NCI-H2171 treated with DMSO at 0.1 percent for 48 hours (cell line): ENCODE measurements at regions not wholly inside any gene's neighbourhood (a gene's known extent, or its start where the extent isn't known, plus 50 kb on each side); places are given as distances from the start of the nearest gene placed in this dataset.

Source experiments
- DNase-seq: peaks from one replicate; lab custom pipeline; 2025; lab: John Stamatoyannopoulos, UW

DNA sequence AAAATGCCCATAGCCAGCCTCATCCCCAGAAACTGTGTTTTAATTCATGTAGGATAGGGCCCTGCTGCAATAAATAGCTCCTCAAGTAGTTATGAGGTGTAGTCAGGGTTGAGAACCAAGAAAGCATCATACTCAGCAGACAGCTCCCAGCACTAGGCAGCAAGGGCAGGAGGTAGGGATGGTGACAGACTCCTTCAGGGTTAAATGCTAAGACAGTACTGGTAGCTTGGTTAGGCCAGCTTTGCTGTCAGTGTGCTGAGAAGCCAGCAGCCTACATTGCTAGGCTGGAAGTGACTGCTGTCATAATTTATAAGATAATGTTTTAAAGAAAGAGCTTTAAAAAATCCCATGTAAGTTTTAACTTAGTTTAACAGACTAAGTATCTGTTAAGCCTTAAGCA is 113.9 kb upstream of the IMMP2L start:
- DNase-seq: no peak

DNA sequence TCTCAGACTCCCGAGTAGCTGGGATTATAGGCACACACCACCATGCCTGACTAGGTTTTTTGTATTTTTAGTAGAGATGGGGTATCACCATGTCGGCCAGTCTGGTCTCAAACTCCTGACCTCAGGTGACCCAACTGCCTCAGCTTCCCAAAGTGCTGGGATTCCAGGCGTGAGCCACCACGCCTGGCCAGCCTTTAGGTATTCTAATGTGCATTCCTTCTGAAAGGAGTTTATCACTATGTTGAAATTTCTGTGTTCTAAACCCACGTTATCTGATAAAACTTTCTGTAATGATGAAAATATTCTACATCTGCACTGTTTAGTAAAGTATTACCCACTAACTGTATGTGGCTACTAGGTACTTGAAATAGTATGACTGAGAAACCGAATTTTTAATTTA is 110.6 kb upstream of the IMMP2L start:
- DNase-seq: no peak

DNA sequence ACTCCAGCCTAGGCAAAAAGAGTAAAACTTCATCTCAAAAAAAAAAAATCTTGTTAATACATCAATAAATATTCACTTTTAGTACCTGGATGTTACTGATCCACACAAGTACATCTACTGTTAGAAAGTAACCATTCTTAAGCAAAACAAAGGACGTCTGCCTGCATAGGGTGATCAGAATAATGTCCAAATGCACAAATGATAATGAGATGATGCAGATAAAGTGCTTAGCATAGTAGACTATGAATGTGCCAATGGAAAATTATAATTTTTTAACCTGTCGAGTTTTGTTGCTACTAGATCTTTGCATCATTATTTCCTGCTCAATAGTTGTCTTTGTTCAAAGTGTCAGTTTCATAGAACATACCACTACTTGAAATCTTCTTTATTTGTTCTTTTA is 109.6 kb upstream of the IMMP2L start:
- DNase-seq: no peak

DNA sequence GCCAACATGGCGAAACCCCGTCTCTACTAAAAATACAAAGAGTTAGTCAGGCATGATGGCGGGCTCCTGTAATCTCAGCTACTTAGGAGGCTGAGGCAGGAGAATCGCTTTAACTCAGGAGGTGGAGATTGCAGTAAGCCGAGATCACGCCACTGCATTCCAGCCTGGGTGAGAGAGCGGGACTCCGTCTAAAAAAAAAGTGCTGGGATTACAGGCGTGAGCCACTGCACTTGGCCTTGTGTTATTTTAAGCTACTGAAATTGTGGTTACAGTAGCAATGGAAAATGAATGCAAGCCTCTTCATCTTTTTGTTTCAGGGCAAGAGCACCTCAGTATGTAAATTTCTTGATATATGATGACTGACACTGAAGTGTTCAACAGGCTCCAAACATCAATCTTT is 106.4 kb upstream of the IMMP2L start:
- DNase-seq: no peak

DNA sequence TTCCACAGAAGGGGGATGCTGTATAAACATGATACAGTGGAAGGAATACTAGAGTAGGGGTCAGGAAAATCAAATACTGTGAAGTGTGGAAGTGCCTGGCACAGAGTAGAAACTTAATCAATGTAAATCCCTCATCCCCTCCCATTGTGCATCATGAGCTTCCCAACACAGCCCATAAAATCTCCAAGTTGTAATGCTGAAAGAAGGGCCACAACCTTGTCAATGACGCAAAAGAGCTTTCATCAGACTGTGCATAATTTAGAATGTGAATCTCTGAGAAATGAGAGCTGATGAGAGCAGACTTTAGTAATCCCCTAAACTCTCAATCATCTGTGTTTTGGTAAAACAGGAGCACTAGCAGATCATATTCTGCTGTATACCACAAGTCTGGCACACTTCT is 105.2 kb upstream of the IMMP2L start:
- DNase-seq: no peak

DNA sequence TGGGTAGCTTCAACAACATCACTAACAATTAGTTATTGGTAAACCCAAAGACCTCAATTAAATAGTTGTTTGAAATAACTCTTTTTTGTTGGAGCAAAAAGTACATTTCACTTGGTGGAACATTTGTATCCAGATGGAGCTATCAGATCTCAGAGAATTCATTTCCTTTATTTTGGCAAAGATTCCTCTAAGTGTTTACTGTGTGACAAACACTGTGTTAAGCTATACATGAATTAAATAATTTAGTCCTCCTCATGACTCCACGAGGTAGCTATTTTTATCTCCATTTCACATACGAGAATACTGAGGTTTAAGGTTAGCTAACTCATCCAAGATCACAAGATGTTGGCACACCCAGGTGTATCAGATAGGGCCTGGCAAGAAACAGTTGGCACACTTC is 104.0 kb upstream of the IMMP2L start:
- no peak for DNase-seq

DNA sequence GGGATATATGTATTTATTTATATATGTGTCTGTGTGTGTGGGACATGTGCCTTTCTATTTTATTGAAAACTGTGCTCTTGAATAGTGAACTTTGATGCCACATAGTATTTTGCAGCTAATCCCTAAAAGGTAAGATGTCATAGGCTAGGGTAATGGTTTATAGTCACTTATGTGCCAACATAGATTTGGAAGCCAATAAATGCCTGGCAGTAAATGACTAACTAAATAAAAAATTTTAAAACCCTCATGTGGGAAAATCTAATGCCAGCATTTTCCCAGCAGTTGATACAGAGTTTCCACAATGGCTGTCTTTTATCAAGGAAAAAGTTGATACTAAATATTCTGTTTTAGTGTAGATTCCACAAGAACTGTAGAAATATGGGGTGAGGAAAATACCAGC is 101.5 kb upstream of the IMMP2L start:
- no peak for DNase-seq

DNA sequence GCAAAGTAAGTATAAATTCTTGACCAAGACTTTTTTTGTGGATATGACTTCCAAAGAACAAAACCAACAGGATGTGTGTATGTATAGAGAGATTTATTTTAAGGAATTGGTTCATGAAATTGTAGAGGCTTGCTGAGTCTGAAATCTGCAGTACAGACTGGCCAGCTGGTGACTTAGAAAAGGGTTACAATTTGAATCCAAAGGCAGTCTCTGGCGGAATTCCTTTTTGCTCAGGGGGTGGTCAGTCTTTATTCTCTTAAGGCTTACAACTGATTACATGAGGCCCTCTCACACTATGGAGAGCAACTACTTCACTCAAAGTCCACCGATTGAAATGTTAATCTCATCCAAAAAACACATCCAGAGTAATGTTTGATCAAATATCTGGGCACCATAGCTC is 100.1 kb upstream of the IMMP2L start:
- DNase-seq: no peak

DNA sequence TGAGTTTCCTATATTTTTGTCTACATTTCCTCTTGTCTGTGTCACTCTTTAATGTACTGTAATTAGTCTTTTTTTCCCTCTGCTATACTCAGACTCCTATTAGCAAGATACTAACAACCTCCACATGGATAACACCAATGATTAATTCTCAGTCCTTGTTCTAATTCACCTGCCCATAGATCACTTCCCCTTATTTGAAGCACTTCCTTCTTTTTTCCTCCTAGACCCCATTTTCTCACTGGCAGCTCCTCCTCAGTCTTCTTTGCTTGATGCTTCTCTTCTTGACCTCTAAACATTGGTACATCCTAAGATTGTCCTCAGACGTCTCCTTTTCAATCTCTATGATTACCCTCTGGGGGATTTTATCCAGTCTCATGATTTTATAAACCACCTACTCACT is 98.2 kb upstream of the IMMP2L start:
- no peak for DNase-seq

DNA sequence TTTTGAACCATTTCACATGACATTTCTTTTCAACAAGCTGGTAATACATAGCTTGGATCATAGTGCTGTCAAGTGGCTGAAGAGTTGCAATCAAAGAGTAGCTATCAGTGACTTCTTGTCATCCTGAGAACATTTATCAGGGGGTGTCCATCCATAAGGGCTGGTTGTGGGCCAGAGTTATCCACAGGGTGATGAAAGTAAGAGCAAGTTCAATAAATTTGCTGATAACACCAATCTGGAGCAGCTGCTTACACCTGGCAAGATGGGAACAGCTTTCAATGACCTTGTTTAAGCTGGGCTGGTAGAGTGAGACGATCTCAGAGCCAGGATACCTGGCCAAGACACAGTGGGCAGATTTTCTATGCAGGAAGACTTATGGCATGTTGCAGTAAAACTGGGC is 96.3 kb upstream of the IMMP2L start:
- no peak for DNase-seq

DNA sequence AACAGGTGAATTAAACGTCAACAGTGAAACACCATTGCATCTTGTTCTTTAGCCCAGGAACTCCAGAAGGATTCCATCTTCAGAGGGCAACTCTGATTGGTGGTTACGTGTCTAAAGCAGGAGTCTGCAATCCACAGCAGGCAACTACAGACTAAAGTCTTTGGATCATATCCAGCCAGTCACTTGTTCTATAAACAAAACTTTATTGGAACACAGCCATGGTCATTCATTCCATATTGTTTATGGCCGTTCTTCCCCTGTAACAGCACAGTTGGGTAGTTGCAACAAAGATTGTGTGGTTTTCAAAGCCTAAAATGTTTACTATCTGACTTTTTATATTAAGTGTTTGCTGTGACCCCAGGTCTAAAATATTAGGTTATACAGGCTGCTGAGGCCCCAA is 94.7 kb upstream of the IMMP2L start:
- no peak for DNase-seq

DNA sequence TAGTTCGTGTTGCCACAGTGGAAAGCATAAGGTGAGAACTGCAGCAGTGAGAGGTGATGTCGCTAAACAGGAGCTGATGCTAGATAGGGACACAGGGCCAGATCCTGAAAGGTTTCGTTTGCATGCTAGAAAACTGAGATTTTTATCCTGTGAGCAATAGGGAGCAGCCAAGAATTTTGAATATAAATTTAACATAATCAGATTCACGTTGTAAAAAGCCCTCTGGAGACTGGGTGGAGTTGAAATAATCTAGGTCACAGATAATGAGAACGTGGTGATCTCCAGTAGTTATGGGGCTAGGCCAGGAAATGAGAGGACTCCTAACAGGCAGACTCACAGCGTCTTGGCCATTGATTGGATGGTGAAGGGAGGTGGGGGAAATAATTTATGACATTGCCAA is 92.1 kb upstream of the IMMP2L start:
- no peak for DNase-seq

DNA sequence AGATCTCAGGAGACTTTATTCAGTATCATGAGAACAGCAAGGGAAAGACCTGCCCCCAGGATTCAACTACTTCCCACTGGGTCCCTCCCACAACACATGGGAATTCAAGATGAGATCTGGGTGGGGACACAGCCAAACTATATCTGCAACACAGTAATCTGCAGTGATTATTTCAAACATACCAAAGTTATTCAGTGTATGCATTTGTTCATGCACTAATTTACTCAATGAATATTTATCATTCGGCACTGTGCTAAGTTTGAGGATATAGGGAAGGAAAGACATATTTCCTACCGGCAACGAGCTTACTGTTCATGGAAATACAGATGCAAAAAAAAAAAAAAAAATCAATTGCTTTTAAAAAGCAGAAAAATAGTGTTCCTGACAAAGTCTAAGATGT is 91.6 kb upstream of the IMMP2L start:
- DNase-seq: no peak

DNA sequence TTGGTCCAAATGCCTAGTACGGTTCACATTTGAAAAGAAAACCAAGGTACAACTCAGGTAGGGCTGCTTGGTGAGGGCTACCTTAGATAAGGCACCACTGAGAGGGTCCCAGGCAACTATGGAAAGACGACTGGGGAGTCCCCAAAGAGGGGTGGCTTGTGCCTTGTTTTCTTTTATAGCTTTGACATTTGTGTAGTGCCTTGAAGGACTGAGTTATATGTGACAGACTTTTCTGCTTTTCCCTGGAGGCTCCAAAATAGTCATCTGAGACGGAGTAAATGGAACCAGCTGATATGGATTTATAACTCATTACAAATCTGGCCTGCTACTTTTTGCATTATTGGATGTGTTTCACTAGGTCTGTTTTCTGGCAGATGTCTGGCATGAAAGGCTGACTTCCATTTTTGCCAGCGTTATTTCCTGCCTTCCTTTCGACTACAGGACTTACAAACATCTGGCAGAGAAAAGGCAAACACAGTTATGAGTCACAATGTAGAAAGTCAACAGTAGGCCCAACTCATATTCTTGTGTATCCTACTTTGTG is 88.2 kb upstream of the IMMP2L start:
- DNase-seq: peak; percentile 82

DNA sequence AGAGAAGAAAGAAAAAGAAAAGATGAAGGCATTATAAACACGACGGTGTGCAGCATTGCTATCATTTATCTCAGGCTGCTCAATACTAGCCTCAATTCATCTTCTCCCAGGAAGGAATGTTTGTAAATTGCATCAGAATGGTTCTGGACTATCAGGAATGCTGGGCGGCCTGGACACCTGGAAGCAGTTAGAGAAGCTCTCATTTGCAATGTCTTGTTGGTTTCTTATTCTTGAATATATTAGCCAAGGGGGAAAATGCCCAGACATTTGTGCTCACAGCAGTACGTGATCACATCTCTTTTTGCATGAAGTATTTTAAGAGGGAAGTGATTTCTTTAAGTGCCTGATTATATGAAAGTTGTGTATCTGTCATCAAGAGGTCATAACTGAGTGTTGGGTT is 85.6 kb upstream of the IMMP2L start:
- DNase-seq: no peak

DNA sequence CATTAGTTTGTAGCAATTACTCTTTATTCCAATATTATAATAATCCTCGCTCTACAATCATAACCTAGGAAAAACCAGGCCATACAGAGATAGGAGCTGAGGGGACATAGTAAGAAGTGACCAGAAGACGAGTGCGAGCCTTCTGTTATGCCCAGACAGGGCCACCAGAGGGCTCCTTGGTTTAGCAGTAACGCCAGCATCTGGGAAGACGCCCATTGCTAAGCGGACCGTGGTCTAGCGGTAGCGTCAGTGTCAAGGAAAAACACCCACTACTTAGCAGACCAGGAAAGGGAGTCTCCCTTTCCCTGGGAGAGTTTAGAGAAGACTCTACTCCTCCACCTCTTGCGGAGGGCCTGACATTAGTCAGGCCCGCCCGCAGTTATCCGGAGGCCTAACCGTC is 82.3 kb upstream of the IMMP2L start:
- DNase-seq: peak; percentile 8

DNA sequence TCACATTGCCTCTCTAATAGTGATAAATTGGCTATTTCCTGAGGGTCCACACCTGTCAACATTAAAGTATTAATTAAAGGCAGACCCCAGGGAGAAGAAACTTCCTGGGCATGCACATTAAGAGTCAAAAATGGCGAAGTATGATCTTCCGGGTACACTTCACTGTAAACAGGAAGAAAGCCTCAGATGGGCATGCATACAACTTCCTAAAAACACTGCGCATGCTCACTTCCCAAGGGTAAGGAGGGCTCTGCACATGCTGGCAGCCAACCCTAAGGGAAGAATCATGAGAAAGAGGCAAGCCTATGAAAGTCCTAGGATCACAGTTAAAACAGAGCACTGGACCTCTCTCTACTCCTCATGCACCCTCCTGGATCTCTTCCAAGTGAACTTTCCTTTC is 80.1 kb upstream of the IMMP2L start:
- DNase-seq: no peak

DNA sequence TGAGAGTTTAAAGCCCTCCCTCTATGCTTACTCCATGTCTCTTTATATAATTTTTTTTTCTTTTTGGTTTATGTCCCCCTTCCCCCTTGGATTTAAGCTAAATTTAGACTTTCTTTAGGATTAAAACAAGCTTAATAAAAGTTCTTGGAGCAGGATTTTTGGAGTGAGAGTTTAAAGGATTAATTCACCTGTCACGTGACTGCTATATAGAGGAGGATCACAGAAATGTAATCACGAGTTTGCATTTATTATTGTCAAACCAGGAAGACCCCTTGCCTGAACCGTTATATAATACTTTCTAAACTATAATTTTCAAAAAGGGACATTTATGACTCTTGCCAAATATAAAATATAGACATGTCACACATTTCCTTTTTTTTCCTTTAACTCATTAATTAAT is 78.1 kb upstream of the IMMP2L start:
- no peak for DNase-seq

DNA sequence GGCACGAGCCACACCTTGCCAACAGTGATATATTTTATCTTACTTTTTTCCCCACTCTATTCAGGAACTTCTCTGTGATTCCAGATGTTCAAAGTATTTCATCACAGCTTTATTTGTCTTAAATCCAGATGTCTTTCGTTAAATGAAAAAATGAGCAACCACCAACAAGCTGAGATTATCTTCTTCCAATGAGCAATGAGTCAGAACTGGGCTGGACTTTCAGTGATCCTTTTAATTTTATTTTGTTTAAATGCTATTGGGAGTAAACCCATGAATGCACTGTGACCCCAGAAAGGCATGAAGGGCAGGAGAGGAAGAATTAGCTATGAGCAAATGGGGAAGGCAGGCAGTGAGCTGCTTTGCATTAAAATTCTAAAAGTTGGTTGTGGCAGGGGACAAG is 77.6 kb upstream of the IMMP2L start:
- no peak for DNase-seq

DNA sequence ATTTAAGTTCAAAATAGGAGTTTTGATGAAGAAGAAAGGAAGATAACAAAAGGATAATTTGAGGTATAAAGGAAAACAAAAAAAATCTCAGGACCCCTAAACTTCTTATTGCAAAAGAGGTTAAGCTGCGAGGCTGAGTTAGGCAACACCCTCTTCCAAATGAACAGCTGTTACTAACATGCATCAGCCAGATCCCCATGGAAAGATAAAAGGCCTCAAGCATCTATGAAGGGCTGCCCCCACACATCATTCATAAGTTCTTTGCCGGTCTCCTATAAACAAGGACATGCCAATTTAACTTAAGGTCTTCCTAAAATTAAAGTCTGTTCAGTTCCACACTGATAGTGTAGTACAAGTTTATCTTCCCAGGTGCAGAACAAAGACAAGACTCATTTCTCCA is 75.8 kb upstream of the IMMP2L start:
- peak; percentile 38 for DNase-seq

DNA sequence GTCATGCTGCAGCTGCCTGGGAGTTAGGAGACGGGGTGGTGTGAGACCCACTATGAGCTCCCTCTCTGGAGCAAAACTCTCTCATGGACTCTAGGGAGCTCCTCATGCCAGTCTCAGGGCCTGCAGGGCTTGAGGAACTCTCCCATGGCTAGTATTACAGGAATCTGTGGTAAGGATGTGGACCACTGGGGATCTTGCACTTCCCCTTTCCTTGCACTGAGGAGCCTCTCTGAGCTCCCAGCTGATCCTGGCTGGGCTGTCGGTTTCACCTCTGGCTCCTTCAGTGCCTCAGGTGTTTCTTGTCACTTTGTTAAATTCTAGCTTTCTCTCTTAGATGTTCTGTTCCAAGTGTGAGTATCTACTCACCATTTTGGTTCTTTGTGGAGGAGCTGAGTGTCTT is 71.6 kb upstream of the IMMP2L start:
- DNase-seq: no peak

DNA sequence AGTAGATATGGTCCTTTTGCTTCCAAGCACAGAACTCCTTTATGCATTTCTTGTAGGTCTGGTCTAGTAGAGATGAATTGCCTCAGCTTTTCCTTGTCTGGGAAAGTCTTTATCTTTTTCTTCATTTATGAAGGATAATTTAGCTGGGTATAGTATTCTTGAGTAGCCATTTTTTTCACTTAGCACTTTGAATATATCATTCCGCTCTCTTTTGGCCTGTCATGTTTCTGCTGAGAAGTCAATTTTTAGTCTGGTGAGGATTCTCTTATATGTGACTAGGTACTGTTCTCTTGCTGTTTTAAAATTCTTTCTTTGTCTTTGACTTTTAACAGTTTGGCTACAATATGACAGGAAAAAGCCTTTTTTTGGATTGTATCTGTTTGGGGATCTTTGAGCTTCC is 68.6 kb upstream of the IMMP2L start:
- no peak for DNase-seq

DNA sequence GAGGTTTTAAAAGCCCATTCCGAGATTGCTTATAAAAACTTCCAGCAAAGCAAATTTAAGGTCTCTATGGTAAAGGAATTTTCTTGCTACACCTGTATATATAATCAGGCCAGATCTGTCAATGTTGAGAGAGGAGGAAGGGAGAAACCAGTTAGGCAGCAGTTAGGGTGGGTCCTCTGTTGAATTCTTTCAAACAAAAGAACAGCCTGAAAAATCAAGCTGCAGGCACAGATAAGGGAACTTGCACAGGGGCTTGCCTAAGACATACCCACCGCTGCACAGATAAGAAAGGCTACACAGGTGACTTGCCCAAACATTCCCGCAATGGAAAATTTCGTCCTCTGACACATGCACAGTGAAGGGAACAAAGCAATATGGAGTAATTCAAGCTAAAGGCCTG is 59.8 kb upstream of the IMMP2L start:
- no peak for DNase-seq
